D721Med (cell line): ENCODE measurements at regions not wholly inside any gene's neighbourhood (a gene's known extent, or its start where the extent isn't known, plus 50 kb on each side); places are given as distances from the start of the nearest gene placed in this dataset.
"Not testable (repeated sequence)": the region's sequence is repeated elsewhere in the genome, so short reads cannot be mapped to it uniquely, and the experiment has no call there.

Experiments used
- DNase-seq: peaks from one replicate; pipeline ENCODE4 v3.0.0; 2011; ENCODE audit warnings: low spot score; ENCODE audit not compliant: insufficient read length
- FAIRE-seq: peaks from 2 replicates; lab custom pipeline; 2011; peaks lifted over from hg19 to GRCh38; lab: Jason Lieb, UNC
- CTCF ChIP-seq: IDR thresholded peaks from 2 replicates; pipeline ENCODE4 v1.5.1; 2012; ENCODE audit warnings: mild to moderate bottlenecking, control low read depth; ENCODE audit not compliant: insufficient read depth; ENCODE audit errors: missing control alignments

- no peak for FAIRE-seq
- no peak for DNase-seq
- TF ChIP-seq CTCF = no peak
Measured at GRCh38 chr6:28785962-28786679, 137.7 kb downstream of the TRIM27 start.

- no peak for TF ChIP-seq CTCF
- no peak for DNase-seq
- FAIRE-seq = no peak
Measured at GRCh38 chr6:28789553-28790083, 134.2 kb downstream of the TRIM27 start.

- DNase-seq (no peak), FAIRE-seq (no peak)
- TF ChIP-seq CTCF = no peak
Measured at GRCh38 chr6:28791002-28791383, 132.8 kb downstream of the TRIM27 start.

GRCh38 chr6:28794175-28795002 lies 129.4 kb downstream of the TRIM27 start:
- no peak for FAIRE-seq
- TF ChIP-seq CTCF = no peak
- no peak for DNase-seq

GRCh38 chr6:28800647-28801046 lies 123.1 kb downstream of the TRIM27 start:
- FAIRE-seq, DNase-seq: not testable (repeated sequence)

- no peak for TF ChIP-seq CTCF
- DNase-seq = no peak
- no peak for FAIRE-seq
Measured at GRCh38 chr6:28802417-28803336, 121.1 kb downstream of the TRIM27 start.

GRCh38 chr6:28803337-28803709 lies 120.5 kb downstream of the TRIM27 start:
- DNase-seq (no peak), FAIRE-seq (no peak)
- no peak for TF ChIP-seq CTCF
